Upper lobe of right lung (tissue), 1 donor: ENCODE measurements at regions not wholly inside any gene's neighbourhood (a gene's known extent, or its start where the extent isn't known, plus 50 kb on each side); places are given as distances from the start of the nearest gene placed in this dataset.

ENCODE experiments used
- ATAC-seq: fragments of 200-7000 bp; cut with Tn5 transposase; one replicate; pipeline ENCODE4 v1.9.1; 2020; ENCODE audit warnings: mild to moderate bottlenecking, moderate library complexity
- DNase-seq: peaks from one replicate; pipeline ENCODE4 v3.0.0-alpha.2; 2020
- H3K27ac ChIP-seq: fragments of 200-600 bp; one replicate; pipeline ENCODE4 v1.8.0; 2022
- H3K27me3 ChIP-seq: fragments of 200-600 bp; one replicate; pipeline ENCODE4 v1.8.0; 2022; ENCODE audit warnings: mild to moderate bottlenecking
- H3K36me3 ChIP-seq: fragments of 200-600 bp; one replicate; pipeline ENCODE4 v1.8.0; 2022
- H3K4me1 ChIP-seq: fragments of 200-600 bp; one replicate; pipeline ENCODE4 v1.8.0; 2022
- H3K4me3 ChIP-seq: fragments of 200-600 bp; one replicate; pipeline ENCODE4 v1.8.0; 2022; ENCODE audit warnings: mild to moderate bottlenecking
- H3K9me3 ChIP-seq: fragments of 200-600 bp; one replicate; pipeline ENCODE4 v1.8.0; 2022
- CTCF ChIP-seq: fragments of 200-600 bp; IDR thresholded peaks from one replicate; pipeline ENCODE4 v1.8.0; 2022; ENCODE audit warnings: antibody characterized with exemption
- intact Hi-C: fragments of 100-400 bp; cut with DNase I; formaldehyde crosslinking; loops from one replicate; pipeline ENCODE4 v1.11.0; 2022
- donor health status: DM: no; HTN: yes; CAD: no; lungs with severe emphysema.

- Histone ChIP-seq H3K27me3 (no peaks in the 10 kb centered on the region), H3K4me3 (no peak overlapping the region), H3K9me3 (no peaks in the 10 kb centered on the region), H3K36me3 (no peaks in the 10 kb centered on the region), H3K27ac (no peak overlapping the region), H3K4me1 (peaks cover 7% of the 10 kb centered on the region)
- ATAC-seq (peak; percentile 62), DNase-seq (no peak)
- intact Hi-C loops: no loop called here
- TF ChIP-seq CTCF: no peak
These were observed 348.4 kb upstream of the FTMT start for GRCh38 chr5:121503111-121503840.

- H3K4me3 ChIP-seq: no peak overlapping the region
- no peak for ATAC-seq
- DNase-seq: no peak
- no peaks in the 10 kb centered on the region for H3K27me3 ChIP-seq
- H3K27ac ChIP-seq: no peak overlapping the region
- intact Hi-C loops: no loop called here
- no peaks in the 10 kb centered on the region for H3K9me3 ChIP-seq
- no peaks in the 10 kb centered on the region for H3K36me3 ChIP-seq
- H3K4me1 ChIP-seq: no peaks in the 10 kb centered on the region
- no peak for TF ChIP-seq CTCF
These were observed 334.7 kb upstream of the FTMT start for GRCh38 chr5:121516997-121517396.

- H3K27ac ChIP-seq: no peak overlapping the region
- TF ChIP-seq CTCF: no peak
- DNase-seq: no peak
- H3K27me3 ChIP-seq: no peaks in the 10 kb centered on the region
- H3K4me3 ChIP-seq: no peak overlapping the region
- no peaks in the 10 kb centered on the region for H3K9me3 ChIP-seq
- intact Hi-C loops: no loop called here
- ATAC-seq: no peak
- H3K4me1 ChIP-seq: no peaks in the 10 kb centered on the region
- H3K36me3 ChIP-seq: no peaks in the 10 kb centered on the region
These were observed 326.0 kb upstream of the FTMT start for GRCh38 chr5:121525706-121526105.

GRCh38 chr5:121526908-121527307, 324.8 kb upstream of the FTMT start:
- DNase-seq: no peak
- Histone ChIP-seq H3K27ac (no peak overlapping the region), H3K4me1 (no peaks in the 10 kb centered on the region), H3K27me3 (no peaks in the 10 kb centered on the region), H3K9me3 (no peaks in the 10 kb centered on the region), H3K4me3 (no peak overlapping the region), H3K36me3 (no peaks in the 10 kb centered on the region)
- no peak for ATAC-seq
- TF ChIP-seq CTCF: no peak
- intact Hi-C loops: no loop called here

- TF ChIP-seq CTCF: no peak
- intact Hi-C loops: no loop called here
- no peaks in the 10 kb centered on the region for H3K9me3 ChIP-seq
- DNase-seq (no peak), ATAC-seq (no peak)
- no peak overlapping the region for H3K4me3 ChIP-seq
- H3K36me3 ChIP-seq: no peaks in the 10 kb centered on the region
- no peak overlapping the region for H3K27ac ChIP-seq
- H3K27me3 ChIP-seq: no peaks in the 10 kb centered on the region
- H3K4me1 ChIP-seq: no peaks in the 10 kb centered on the region
These were observed 317.9 kb upstream of the FTMT start for GRCh38 chr5:121533814-121534213.

GRCh38 chr5:121550989-121551388, 300.7 kb upstream of the FTMT start:
- no peak overlapping the region for H3K27ac ChIP-seq
- no peaks in the 10 kb centered on the region for H3K27me3 ChIP-seq
- H3K4me3 ChIP-seq: no peak overlapping the region
- no peak for ATAC-seq
- no peak for TF ChIP-seq CTCF
- no peaks in the 10 kb centered on the region for H3K36me3 ChIP-seq
- intact Hi-C loops: no loop called here
- H3K9me3 ChIP-seq: no peaks in the 10 kb centered on the region
- no peaks in the 10 kb centered on the region for H3K4me1 ChIP-seq
- no peak for DNase-seq
